Muscle layer of duodenum (tissue), 2 donors: ENCODE measurements at regions not wholly inside any gene's neighbourhood (a gene's known extent, or its start where the extent isn't known, plus 50 kb on each side); places are given as distances from the start of the nearest gene placed in this dataset.

Experiments
- H3K27ac ChIP-seq: one replicate; pipeline ENCODE4 v1.7.0; 2013; ENCODE audit warnings: mild to moderate bottlenecking, low read length
- H3K27me3 ChIP-seq: one replicate; pipeline ENCODE4 v1.7.0; 2013; ENCODE audit warnings: low read depth, mild to moderate bottlenecking, control low read depth, low read length
- H3K36me3 ChIP-seq, 2 donors: one replicate each; pipeline ENCODE4 v1.7.0; 2013; ENCODE audit warnings: low read length in 2 of 2, control low read depth in 1 of 2, mild to moderate bottlenecking in 1 of 2; ENCODE audit not compliant: insufficient read depth in 2 of 2, control insufficient read depth in 1 of 2
- H3K4me1 ChIP-seq, 2 donors: one replicate each; pipeline ENCODE4 v1.7.0; 2013; ENCODE audit warnings: low read length in 2 of 2, mild to moderate bottlenecking in 2 of 2, control low read depth in 1 of 2, moderate library complexity in 1 of 2; ENCODE audit not compliant: insufficient read depth in 2 of 2, control insufficient read depth in 1 of 2
- H3K4me3 ChIP-seq, 2 donors: one replicate each; pipeline ENCODE4 v1.7.0; 2013; ENCODE audit warnings: low read length in 2 of 2, low read depth in 1 of 2, mild to moderate bottlenecking in 1 of 2
- H3K9me3 ChIP-seq, 2 donors: one replicate each; pipeline ENCODE4 v1.7.0; 2013; ENCODE audit warnings: low read length in 2 of 2, control low read depth in 1 of 2, mild to moderate bottlenecking in 1 of 2; ENCODE audit not compliant: control insufficient read depth in 1 of 2
- donor health status: healthy.

GRCh38 chr1:188343914-188344313 lies 1515.2 kb downstream of the PLA2G4A start:
- Histone ChIP-seq H3K4me1 (no peaks in the 10 kb centered on the region), H3K9me3 (peaks cover 0 to 6% of the 10 kb centered on the region in 2 donors), H3K4me3 (no peak overlapping the region), H3K27me3 (no peaks in the 10 kb centered on the region), H3K27ac (no peak overlapping the region), H3K36me3 (no peaks in the 10 kb centered on the region)

- Histone ChIP-seq H3K9me3 (no peaks in the 10 kb centered on the region), H3K4me3 (no peak overlapping the region), H3K36me3 (no peaks in the 10 kb centered on the region), H3K27me3 (no peaks in the 10 kb centered on the region), H3K4me1 (no peaks in the 10 kb centered on the region), H3K27ac (no peak overlapping the region)
Measured at GRCh38 chr1:188350104-188350503, 1521.4 kb downstream of the PLA2G4A start.

GRCh38 chr1:188355082-188355481 lies 1526.3 kb downstream of the PLA2G4A start:
- no peaks in the 10 kb centered on the region for H3K4me1 ChIP-seq
- H3K36me3 ChIP-seq, result no peaks in the 10 kb centered on the region
- no peak overlapping the region for H3K27ac ChIP-seq
- no peaks in the 10 kb centered on the region for H3K27me3 ChIP-seq
- no peaks in the 10 kb centered on the region for H3K9me3 ChIP-seq
- H3K4me3 ChIP-seq, result no peak overlapping the region

- no peak overlapping the region for H3K4me3 ChIP-seq
- no peaks in the 10 kb centered on the region for H3K27me3 ChIP-seq
- H3K4me1 ChIP-seq, result no peaks in the 10 kb centered on the region
- H3K27ac ChIP-seq, result no peak overlapping the region
- H3K36me3 ChIP-seq, result no peaks in the 10 kb centered on the region
- no peaks in the 10 kb centered on the region for H3K9me3 ChIP-seq
Measured at GRCh38 chr1:188355847-188356246, 1527.1 kb downstream of the PLA2G4A start.

DNA sequence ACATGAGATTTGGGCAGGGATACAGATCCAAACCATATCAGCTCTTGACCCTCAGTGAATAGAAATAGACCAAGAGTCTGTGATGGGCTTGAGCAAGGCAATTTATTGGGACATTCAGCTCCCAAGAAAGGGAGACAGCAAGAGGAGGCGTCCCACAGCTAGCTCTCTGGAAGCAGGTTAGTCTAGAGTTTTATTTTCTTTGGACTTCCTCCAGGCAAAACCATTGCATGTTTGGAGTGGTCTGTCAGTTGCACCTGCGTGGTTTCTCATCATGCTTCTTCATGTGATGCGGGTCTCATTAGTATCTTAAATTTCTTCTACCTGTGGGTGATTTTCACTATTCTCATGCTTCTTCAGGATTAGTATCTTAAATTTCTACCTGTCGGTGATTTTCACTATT lies 1530.6 kb downstream of the PLA2G4A start:
- Histone ChIP-seq H3K36me3 (no peaks in the 10 kb centered on the region), H3K27me3 (no peaks in the 10 kb centered on the region), H3K9me3 (no peaks in the 10 kb centered on the region), H3K4me3 (no peak overlapping the region), H3K27ac (no peak overlapping the region), H3K4me1 (no peaks in the 10 kb centered on the region)

GRCh38 chr1:188363943-188364342 lies 1535.2 kb downstream of the PLA2G4A start:
- H3K27me3 ChIP-seq, result no peaks in the 10 kb centered on the region
- no peak overlapping the region for H3K4me3 ChIP-seq
- H3K36me3 ChIP-seq, result no peaks in the 10 kb centered on the region
- no peak overlapping the region for H3K27ac ChIP-seq
- no peaks in the 10 kb centered on the region for H3K4me1 ChIP-seq
- H3K9me3 ChIP-seq, result no peaks in the 10 kb centered on the region

- Histone ChIP-seq H3K27ac (no peak overlapping the region), H3K4me3 (no peak overlapping the region), H3K4me1 (no peaks in the 10 kb centered on the region), H3K9me3 (no peaks in the 10 kb centered on the region), H3K36me3 (no peaks in the 10 kb centered on the region), H3K27me3 (no peaks in the 10 kb centered on the region)
Measured at GRCh38 chr1:188364927-188365449, 1536.2 kb downstream of the PLA2G4A start.

- H3K9me3 ChIP-seq, result no peaks in the 10 kb centered on the region
- no peaks in the 10 kb centered on the region for H3K4me1 ChIP-seq
Measured at GRCh38 chr1:188365874-188366273, 1537.1 kb downstream of the PLA2G4A start.

GRCh38 chr1:188367661-188368060 lies 1538.9 kb downstream of the PLA2G4A start:
- no peaks in the 10 kb centered on the region for H3K9me3 ChIP-seq
- H3K36me3 ChIP-seq, result no peaks in the 10 kb centered on the region
- no peaks in the 10 kb centered on the region for H3K27me3 ChIP-seq
- H3K4me1 ChIP-seq, result no peaks in the 10 kb centered on the region
- H3K27ac ChIP-seq, result no peak overlapping the region
- no peak overlapping the region for H3K4me3 ChIP-seq

More at GRCh38 chr1:188365874-188366273, 1537.1 kb downstream of the PLA2G4A start:
- no peak overlapping the region for H3K27ac ChIP-seq
- no peak overlapping the region for H3K4me3 ChIP-seq
- H3K27me3 ChIP-seq, result no peaks in the 10 kb centered on the region
- no peaks in the 10 kb centered on the region for H3K36me3 ChIP-seq

DNA sequence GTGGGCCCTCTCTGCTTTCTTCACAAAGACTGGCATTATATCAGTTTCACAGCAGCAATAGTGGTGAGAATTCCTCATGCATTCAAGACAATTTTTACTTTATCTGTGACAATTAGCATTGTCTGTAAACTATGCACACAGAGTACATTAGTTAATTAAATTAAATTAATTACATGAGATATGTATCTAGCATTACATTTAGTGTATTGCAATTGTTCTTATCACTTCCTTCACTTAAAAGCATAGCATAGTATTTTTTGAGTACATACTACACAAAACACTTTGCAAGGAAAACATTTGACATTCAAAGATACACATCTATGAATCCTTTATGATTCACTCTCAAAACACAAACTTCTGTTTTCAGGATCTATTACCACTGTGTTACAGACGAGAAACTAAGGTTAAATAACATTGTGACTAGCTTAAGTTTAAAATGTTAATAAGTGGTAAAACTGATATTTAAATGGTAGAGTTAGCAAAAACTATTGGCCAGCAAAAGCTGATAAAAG lies 1542.6 kb downstream of the PLA2G4A start:
- H3K36me3 ChIP-seq, result no peaks in the 10 kb centered on the region
- no peaks in the 10 kb centered on the region for H3K27me3 ChIP-seq
- no peak overlapping the region for H3K27ac ChIP-seq
- H3K4me3 ChIP-seq, result no peak overlapping the region
- no peaks in the 10 kb centered on the region for H3K4me1 ChIP-seq
- peaks cover 0 to 3% of the 10 kb centered on the region in 2 donors for H3K9me3 ChIP-seq

DNA sequence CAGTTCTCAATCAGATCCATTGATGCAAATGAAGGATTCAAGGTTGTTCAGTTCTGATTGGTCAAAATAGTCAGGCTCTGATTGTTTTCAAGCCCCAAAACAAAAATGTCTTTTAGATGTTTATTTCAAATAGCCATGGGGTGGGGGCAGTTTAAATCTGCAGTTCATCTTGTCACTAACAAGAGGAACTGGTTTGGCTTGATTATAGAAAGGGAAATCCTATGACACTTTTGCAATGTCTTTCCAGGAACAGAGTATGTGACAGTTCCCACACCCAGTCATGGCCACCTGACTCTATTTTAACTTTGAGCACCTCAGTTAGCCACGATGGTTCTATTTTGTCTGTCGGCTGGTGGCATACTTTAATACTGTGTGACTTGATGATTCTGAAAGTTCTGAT lies 1544.1 kb downstream of the PLA2G4A start:
- no peaks in the 10 kb centered on the region for H3K36me3 ChIP-seq
- no peak overlapping the region for H3K27ac ChIP-seq
- H3K4me3 ChIP-seq, result no peak overlapping the region
- H3K9me3 ChIP-seq, result peaks cover 0 to 3% of the 10 kb centered on the region in 2 donors
- no peaks in the 10 kb centered on the region for H3K27me3 ChIP-seq
- H3K4me1 ChIP-seq, result no peaks in the 10 kb centered on the region

GRCh38 chr1:188382851-188383250 lies 1554.1 kb downstream of the PLA2G4A start:
- H3K4me3 ChIP-seq, result no peak overlapping the region
- H3K27ac ChIP-seq, result no peak overlapping the region
- H3K27me3 ChIP-seq, result no peaks in the 10 kb centered on the region
- no peaks in the 10 kb centered on the region for H3K9me3 ChIP-seq
- H3K4me1 ChIP-seq, result no peaks in the 10 kb centered on the region
- H3K36me3 ChIP-seq, result no peaks in the 10 kb centered on the region
